ENCODE measurements at regions not wholly inside any gene's neighbourhood (a gene's known extent, or its start where the extent isn't known, plus 50 kb on each side); places are given as distances from the start of the nearest gene placed in this dataset.

DNA sequence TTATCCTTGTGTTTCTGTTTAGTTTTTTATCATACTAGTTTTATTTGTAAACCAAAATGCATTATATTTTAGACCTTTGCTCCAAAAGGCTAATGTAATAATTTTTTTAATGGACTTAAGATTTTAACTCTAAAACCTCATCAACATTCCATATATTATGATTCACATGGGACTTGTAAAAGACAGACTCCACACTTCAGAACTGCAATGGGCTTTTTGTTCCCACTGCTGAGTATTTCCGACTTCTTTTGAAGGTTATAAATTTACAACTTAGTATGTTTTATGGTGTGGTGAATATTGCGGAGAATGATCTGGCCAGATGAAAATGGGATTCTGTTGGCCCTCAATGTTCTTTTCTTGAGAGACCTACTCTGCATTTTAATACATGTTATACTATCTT, 678.5 kb downstream of the USP25 start:
- TF ChIP-seq POLR2AphosphoS5 (IDR thresholded peaks at IDR 0.05) (no peak), POLR2A (IDR thresholded peaks at IDR 0.05) (no peak)
- TF ChIP-seq, protein P1, sequence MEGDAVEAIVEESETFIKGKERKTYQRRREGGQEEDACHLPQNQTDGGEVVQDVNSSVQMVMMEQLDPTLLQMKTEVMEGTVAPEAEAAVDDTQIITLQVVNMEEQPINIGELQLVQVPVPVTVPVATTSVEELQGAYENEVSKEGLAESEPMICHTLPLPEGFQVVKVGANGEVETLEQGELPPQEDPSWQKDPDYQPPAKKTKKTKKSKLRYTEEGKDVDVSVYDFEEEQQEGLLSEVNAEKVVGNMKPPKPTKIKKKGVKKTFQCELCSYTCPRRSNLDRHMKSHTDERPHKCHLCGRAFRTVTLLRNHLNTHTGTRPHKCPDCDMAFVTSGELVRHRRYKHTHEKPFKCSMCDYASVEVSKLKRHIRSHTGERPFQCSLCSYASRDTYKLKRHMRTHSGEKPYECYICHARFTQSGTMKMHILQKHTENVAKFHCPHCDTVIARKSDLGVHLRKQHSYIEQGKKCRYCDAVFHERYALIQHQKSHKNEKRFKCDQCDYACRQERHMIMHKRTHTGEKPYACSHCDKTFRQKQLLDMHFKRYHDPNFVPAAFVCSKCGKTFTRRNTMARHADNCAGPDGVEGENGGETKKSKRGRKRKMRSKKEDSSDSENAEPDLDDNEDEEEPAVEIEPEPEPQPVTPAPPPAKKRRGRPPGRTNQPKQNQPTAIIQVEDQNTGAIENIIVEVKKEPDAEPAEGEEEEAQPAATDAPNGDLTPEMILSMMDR (IDR thresholded peaks at IDR 0.05), result no peak

Data from suprapubic skin (tissue), 4 donors.